DOHH2 (cell line): ENCODE measurements at regions not wholly inside any gene's neighbourhood (a gene's known extent, or its start where the extent isn't known, plus 50 kb on each side); places are given as distances from the start of the nearest gene placed in this dataset.
A peak's percentile ranks its signal among the peaks of the same experiment; 100 is the strongest.

Experiments
- H3F3A ChIP-seq: fragments of 200-600 bp; sonication (generic), shearing (Covaris generic); 2 replicates; pipeline ENCODE4 v1.6.0; 2016; ENCODE audit warnings: antibody characterized with exemption, mild to moderate bottlenecking; ENCODE audit not compliant: control insufficient read depth, insufficient read depth
- H3K27ac ChIP-seq: fragments of 200-600 bp; sonication (generic); 2 replicates; pipeline ENCODE4 v1.5.1; 2014; ENCODE audit warnings: low read depth, mild to moderate bottlenecking, low read length, moderate library complexity
- H3K27me3 ChIP-seq: fragments of 200-600 bp; sonication (generic); 2 replicates; pipeline ENCODE4 v1.6.1; 2014; ENCODE audit warnings: mild to moderate bottlenecking, low read length, mixed read lengths; ENCODE audit not compliant: control insufficient read depth
- H3K36me3 ChIP-seq: fragments of 200-600 bp; sonication (generic); 2 replicates; pipeline ENCODE4 v1.6.1; 2014; ENCODE audit warnings: mild to moderate bottlenecking, low read length, moderate library complexity, mixed read lengths; ENCODE audit not compliant: control insufficient read depth
- H3K4me1 ChIP-seq: fragments of 200-600 bp; sonication (generic); 2 replicates; pipeline ENCODE4 v1.6.1; 2014; ENCODE audit warnings: mild to moderate bottlenecking, low read length, mixed read lengths; ENCODE audit not compliant: control insufficient read depth
- H3K4me2 ChIP-seq: fragments of 200-600 bp; sonication (generic); 2 replicates; pipeline ENCODE4 v1.6.0; 2014; ENCODE audit warnings: mild to moderate bottlenecking, low read length, moderate library complexity
- H3K4me3 ChIP-seq: fragments of 200-600 bp; sonication (generic); 2 replicates; pipeline ENCODE4 v1.5.1; 2014; ENCODE audit warnings: mild to moderate bottlenecking, low read length, mixed read lengths
- H3K79me2 ChIP-seq: fragments of 200-600 bp; sonication (generic); 2 replicates; pipeline ENCODE4 v1.6.1; 2014; ENCODE audit warnings: mild to moderate bottlenecking, low read length, mixed read lengths; ENCODE audit not compliant: control insufficient read depth
- H3K9me2 ChIP-seq: fragments of 200-600 bp; sonication (generic); replicated peaks from 2 replicates; pipeline ENCODE4 v1.6.1; 2014; ENCODE audit warnings: mild to moderate bottlenecking, low read length, mixed read lengths; ENCODE audit not compliant: control insufficient read depth
- H3K9me3 ChIP-seq: fragments of 200-600 bp; sonication (generic); 2 replicates; pipeline ENCODE4 v1.6.1; 2014; ENCODE audit warnings: antibody characterized with exemption, low read length, mixed read lengths; ENCODE audit not compliant: control insufficient read depth, insufficient read depth
- H4K20me1 ChIP-seq: fragments of 200-600 bp; sonication (generic); 2 replicates; pipeline ENCODE4 v1.6.0; 2014; ENCODE audit warnings: low read depth, mild to moderate bottlenecking, antibody characterized with exemption, low read length, moderate library complexity; ENCODE audit not compliant: control insufficient read depth, insufficient read depth
- EZH2phosphoT487 ChIP-seq: fragments of 200-600 bp; sonication (generic); IDR thresholded peaks from 2 replicates; pipeline ENCODE4 v1.6.1; 2017; ENCODE audit warnings: borderline replicate concordance, mild to moderate bottlenecking, antibody characterized with exemption, low read length, moderate library complexity, mixed read lengths
- TF ChIP-seq, protein P1 (sequence below): fragments of 200-600 bp; sonication (generic); IDR thresholded peaks from one replicate; pipeline ENCODE4 v1.5.1; 2014; ENCODE audit warnings: antibody characterized with exemption, mild to moderate bottlenecking, low read depth, low read length; ENCODE audit not compliant: poor library complexity, severe bottlenecking

DNA sequence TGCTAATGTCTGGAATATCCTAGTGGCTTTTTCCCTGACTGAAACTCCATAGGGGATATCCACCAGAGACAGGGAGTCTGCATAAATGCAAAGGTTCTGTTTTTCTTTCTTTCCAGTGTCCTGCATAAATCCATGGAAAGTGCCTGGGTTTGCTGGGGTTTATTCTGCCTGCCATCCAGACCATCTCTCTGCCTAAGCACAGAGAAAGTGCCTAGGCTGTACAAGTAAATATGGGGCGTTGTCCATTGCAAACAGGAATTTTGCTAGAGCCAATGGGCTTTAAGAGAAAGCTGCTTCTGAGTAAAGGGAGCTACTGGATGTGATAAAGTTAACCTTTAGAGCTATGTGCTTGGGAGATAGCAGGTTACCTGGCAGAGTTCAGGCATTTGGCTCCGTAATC is 407.5 kb downstream of the AGTPBP1 start:
- H3F3A ChIP-seq = no peaks in the 10 kb centered on the region
- no peak overlapping the region for H3K27ac ChIP-seq
- no peaks in the 10 kb centered on the region for H3K79me2 ChIP-seq
- H3K36me3 ChIP-seq = no peaks in the 10 kb centered on the region
- H3K9me2 ChIP-seq = no peaks in the 10 kb centered on the region
- no peaks in the 10 kb centered on the region for H4K20me1 ChIP-seq
- H3K4me2 ChIP-seq = no peak overlapping the region
- no peaks in the 10 kb centered on the region for H3K4me1 ChIP-seq
- TF ChIP-seq EZH2phosphoT487 = no peak
- TF ChIP-seq, protein P1, sequence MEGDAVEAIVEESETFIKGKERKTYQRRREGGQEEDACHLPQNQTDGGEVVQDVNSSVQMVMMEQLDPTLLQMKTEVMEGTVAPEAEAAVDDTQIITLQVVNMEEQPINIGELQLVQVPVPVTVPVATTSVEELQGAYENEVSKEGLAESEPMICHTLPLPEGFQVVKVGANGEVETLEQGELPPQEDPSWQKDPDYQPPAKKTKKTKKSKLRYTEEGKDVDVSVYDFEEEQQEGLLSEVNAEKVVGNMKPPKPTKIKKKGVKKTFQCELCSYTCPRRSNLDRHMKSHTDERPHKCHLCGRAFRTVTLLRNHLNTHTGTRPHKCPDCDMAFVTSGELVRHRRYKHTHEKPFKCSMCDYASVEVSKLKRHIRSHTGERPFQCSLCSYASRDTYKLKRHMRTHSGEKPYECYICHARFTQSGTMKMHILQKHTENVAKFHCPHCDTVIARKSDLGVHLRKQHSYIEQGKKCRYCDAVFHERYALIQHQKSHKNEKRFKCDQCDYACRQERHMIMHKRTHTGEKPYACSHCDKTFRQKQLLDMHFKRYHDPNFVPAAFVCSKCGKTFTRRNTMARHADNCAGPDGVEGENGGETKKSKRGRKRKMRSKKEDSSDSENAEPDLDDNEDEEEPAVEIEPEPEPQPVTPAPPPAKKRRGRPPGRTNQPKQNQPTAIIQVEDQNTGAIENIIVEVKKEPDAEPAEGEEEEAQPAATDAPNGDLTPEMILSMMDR = no peak
- H3K4me3 ChIP-seq = no peak overlapping the region
- no peaks in the 10 kb centered on the region for H3K27me3 ChIP-seq
- H3K9me3 ChIP-seq = no peaks in the 10 kb centered on the region

DNA sequence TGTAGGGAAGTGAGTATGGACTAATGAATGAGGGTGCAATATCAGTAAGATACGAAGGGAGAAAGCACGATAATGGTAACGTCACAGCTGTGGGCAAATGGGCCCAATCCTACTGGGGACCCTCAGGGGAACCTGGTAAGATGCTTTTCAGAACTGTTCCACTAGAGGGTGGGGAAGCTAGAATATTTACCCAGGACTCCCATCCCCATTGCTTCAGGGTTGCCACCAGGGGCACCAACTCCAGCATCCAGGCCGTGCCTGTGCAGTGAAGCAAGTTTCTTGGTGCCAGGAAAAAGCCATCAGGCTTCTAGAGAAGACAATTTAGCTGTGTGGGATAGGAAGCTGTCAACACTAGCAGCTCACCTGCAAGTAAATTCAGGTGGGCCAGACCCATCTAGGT is 409.3 kb downstream of the AGTPBP1 start:
- H3K9me2 ChIP-seq = no peaks in the 10 kb centered on the region
- H3F3A ChIP-seq = no peaks in the 10 kb centered on the region
- H3K27ac ChIP-seq = no peak overlapping the region
- H3K4me2 ChIP-seq = no peak overlapping the region
- TF ChIP-seq, protein P1 = peak; percentile 16
- no peak for TF ChIP-seq EZH2phosphoT487
- H3K36me3 ChIP-seq = no peaks in the 10 kb centered on the region
- H3K79me2 ChIP-seq = no peaks in the 10 kb centered on the region
- H3K27me3 ChIP-seq = no peaks in the 10 kb centered on the region
- H3K4me1 ChIP-seq = no peaks in the 10 kb centered on the region
- no peak overlapping the region for H3K4me3 ChIP-seq
- no peaks in the 10 kb centered on the region for H3K9me3 ChIP-seq
- H4K20me1 ChIP-seq = no peaks in the 10 kb centered on the region

DNA sequence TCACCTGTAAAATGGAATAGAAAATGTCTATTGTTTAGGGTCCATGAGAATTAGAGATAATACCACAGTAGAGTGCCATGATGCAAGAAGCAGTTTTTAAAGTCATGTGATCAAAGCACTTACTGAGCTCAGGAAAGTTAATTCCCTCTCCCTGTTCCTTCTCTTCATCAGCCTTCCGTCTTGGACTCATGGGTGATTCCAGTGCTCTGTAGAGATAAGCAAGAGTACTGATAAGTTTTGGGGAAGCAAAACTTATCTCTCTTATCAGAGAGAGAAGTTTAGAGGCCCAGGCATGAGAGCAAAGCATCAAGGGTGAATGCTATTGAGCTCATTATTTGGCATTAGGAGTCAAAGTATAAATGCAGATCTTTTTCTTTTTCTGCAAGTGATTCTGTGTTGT is 410.1 kb downstream of the AGTPBP1 start:
- no peaks in the 10 kb centered on the region for H3K36me3 ChIP-seq
- no peak overlapping the region for H3K27ac ChIP-seq
- H3K4me3 ChIP-seq = no peak overlapping the region
- no peaks in the 10 kb centered on the region for H3K27me3 ChIP-seq
- H3K79me2 ChIP-seq = no peaks in the 10 kb centered on the region
- H4K20me1 ChIP-seq = no peaks in the 10 kb centered on the region
- no peaks in the 10 kb centered on the region for H3K9me3 ChIP-seq
- H3F3A ChIP-seq = no peaks in the 10 kb centered on the region
- H3K9me2 ChIP-seq = no peaks in the 10 kb centered on the region
- no peak overlapping the region for H3K4me2 ChIP-seq
- TF ChIP-seq EZH2phosphoT487 = no peak
- H3K4me1 ChIP-seq = no peaks in the 10 kb centered on the region

DNA sequence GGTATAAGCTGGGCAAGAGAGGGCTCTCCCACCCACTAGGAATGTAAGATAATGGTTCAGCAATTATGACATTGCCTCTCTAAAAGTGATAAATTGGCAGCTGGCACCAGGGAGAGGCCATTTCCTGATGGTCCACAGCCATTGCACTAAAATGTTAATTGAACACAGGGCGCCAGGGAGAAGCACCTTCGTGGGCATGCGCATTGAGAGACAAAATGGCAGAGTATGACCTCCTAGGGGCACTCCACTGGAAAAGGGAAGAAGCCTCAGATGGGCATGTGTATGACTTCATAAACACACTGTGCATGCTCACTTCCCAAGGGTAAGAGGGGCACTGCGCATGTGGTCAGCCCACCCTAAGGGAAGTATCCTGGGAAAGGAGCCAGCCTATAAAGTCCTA is 419.2 kb downstream of the AGTPBP1 start:
- no peaks in the 10 kb centered on the region for H3K36me3 ChIP-seq
- no peaks in the 10 kb centered on the region for H3K4me1 ChIP-seq
- no peaks in the 10 kb centered on the region for H3F3A ChIP-seq
- no peak overlapping the region for H3K27ac ChIP-seq
- H3K9me3 ChIP-seq = no peaks in the 10 kb centered on the region
- H3K4me2 ChIP-seq = no peak overlapping the region
- H3K79me2 ChIP-seq = no peaks in the 10 kb centered on the region
- no peaks in the 10 kb centered on the region for H3K27me3 ChIP-seq
- no peak overlapping the region for H3K4me3 ChIP-seq
- no peaks in the 10 kb centered on the region for H3K9me2 ChIP-seq
- H4K20me1 ChIP-seq = no peaks in the 10 kb centered on the region
- TF ChIP-seq, protein P1 = no peak
- no peak for TF ChIP-seq EZH2phosphoT487
